ENCODE measurements at regions not wholly inside any gene's neighbourhood (a gene's known extent, or its start where the extent isn't known, plus 50 kb on each side); places are given as distances from the start of the nearest gene placed in this dataset.

GRCh38 chr15:25933456-25934158 is 70.5 kb upstream of the ATP10A start:
- DNase-seq (ENCODE audit: low read depth in 4 of 4, low spot score in 3 of 4) = peak; percentile 52 to 70 (median 55)

- no peak for DNase-seq (ENCODE audit: low read depth in 4 of 4, low spot score in 3 of 4)
These were observed 69.6 kb upstream of the ATP10A start for GRCh38 chr15:25932696-25933095.

GRCh38 chr15:25931851-25932250 is 68.7 kb upstream of the ATP10A start:
- no peak for DNase-seq (ENCODE audit: low read depth in 4 of 4, low spot score in 3 of 4)

DNA sequence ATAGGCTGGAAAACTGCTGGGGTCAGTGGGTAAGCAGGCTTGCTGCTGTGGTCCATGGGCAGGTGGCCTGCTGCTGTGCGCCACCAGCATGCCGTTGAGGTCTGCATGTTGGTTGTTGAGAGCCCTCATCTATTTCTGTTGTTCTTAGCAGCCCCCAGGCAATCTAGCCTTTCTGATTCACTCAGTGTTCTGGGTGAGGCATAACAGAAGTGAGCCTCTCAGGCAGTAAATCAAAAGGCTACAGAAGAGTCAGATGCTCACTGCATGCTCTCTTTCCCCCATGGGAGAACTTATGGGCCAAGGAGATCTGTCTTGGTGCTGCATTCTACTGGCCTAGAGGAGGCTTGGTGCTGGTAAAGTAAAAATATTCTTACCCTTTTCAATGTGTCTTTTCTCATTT is 67.8 kb upstream of the ATP10A start:
- no peak for DNase-seq (ENCODE audit: low read depth in 4 of 4, low spot score in 3 of 4)
